ENCODE measurements at regions not wholly inside any gene's neighbourhood (a gene's known extent, or its start where the extent isn't known, plus 50 kb on each side); places are given as distances from the start of the nearest gene placed in this dataset.
"Not testable (repeated sequence)": the region's sequence is repeated elsewhere in the genome, so short reads cannot be mapped to it uniquely, and the experiment has no call there.

- no peak for DNase-seq
Measured at GRCh38 chr9:24071091-24071490, 245.1 kb upstream of the ELAVL2 start.

- DNase-seq = not testable (repeated sequence)
Measured at GRCh38 chr9:24067107-24067506, 241.1 kb upstream of the ELAVL2 start.

GRCh38 chr9:24059651-24060050, 233.6 kb upstream of the ELAVL2 start:
- no peak for DNase-seq

GRCh38 chr9:24051587-24051986, 225.5 kb upstream of the ELAVL2 start:
- no peak for DNase-seq

GRCh38 chr9:24050239-24050638, 224.2 kb upstream of the ELAVL2 start:
- DNase-seq = not testable (repeated sequence)

- DNase-seq = no peak
Measured at GRCh38 chr9:24045150-24045549, 219.1 kb upstream of the ELAVL2 start.

- no peak for DNase-seq
Measured at GRCh38 chr9:24044576-24044975, 218.5 kb upstream of the ELAVL2 start.

- DNase-seq = no peak
Measured at GRCh38 chr9:24041160-24041690, 215.2 kb upstream of the ELAVL2 start.

- DNase-seq = no peak
Measured at GRCh38 chr9:24036459-24036858, 210.4 kb upstream of the ELAVL2 start.

- DNase-seq = no peak
Measured at GRCh38 chr9:24035816-24036215, 209.8 kb upstream of the ELAVL2 start.

- no peak for DNase-seq
Measured at GRCh38 chr9:24011881-24012280, 185.8 kb upstream of the ELAVL2 start.

GRCh38 chr9:24011009-24011717, 185.1 kb upstream of the ELAVL2 start:
- no peak for DNase-seq

GRCh38 chr9:24009322-24009721, 183.3 kb upstream of the ELAVL2 start:
- DNase-seq = no peak

GRCh38 chr9:24007185-24007584, 181.1 kb upstream of the ELAVL2 start:
- no peak for DNase-seq

GRCh38 chr9:23991874-23992273, 165.8 kb upstream of the ELAVL2 start:
- DNase-seq = not testable (repeated sequence)

GRCh38 chr9:23979491-23979890, 153.5 kb upstream of the ELAVL2 start:
- no peak for DNase-seq

GRCh38 chr9:23962101-23962500, 136.1 kb upstream of the ELAVL2 start:
- no peak for DNase-seq

GRCh38 chr9:23945897-23946296, 119.9 kb upstream of the ELAVL2 start:
- DNase-seq = no peak

- no peak for DNase-seq
Measured at GRCh38 chr9:23941051-23941450, 115.0 kb upstream of the ELAVL2 start.

GRCh38 chr9:23938908-23939307, 112.9 kb upstream of the ELAVL2 start:
- no peak for DNase-seq

GRCh38 chr9:23934291-23934906, 108.4 kb upstream of the ELAVL2 start:
- no peak for DNase-seq

- no peak for DNase-seq
Measured at GRCh38 chr9:23933348-23933747, 107.3 kb upstream of the ELAVL2 start.

GRCh38 chr9:23926368-23926767, 100.3 kb upstream of the ELAVL2 start:
- DNase-seq = no peak

- DNase-seq = no peak
Measured at GRCh38 chr9:23914431-23915003, 88.5 kb upstream of the ELAVL2 start.

Measured in inflammatory macrophage treated with lipopolysaccharide for 1 hour (primary cell).